K562 (cell line): ENCODE measurements at regions not wholly inside any gene's neighbourhood (a gene's known extent, or its start where the extent isn't known, plus 50 kb on each side); places are given as distances from the start of the nearest gene placed in this dataset.

Source experiments
- ATAC-seq: fragments of 200-7000 bp; cut with Tn5 transposase; 3 replicates; pipeline ENCODE4 v1.9.1; 2020; ENCODE audit warnings: moderate library complexity
- BruUV-seq: library from RNA; stranded (reverse); fragments of 400-500 nt; replicated peaks from 2 replicates; lab custom pipeline; 2021; lab: Mats Ljungman, UMichigan
- CTCF ChIA-PET: fragments of 300-600 bp; formaldehyde crosslinking; extraction: SDS; loops from one replicate; lab custom pipeline; 2021; ENCODE audit warnings: low intra/inter-chr PET ratio; lab: Yijun Ruan, JAX
- POLR2A ChIA-PET: fragments of 300-600, 350-650 bp; sonication (Branson Sonifier 250); formaldehyde crosslinking; extraction: SDS; loops from one replicate; lab custom pipeline; 2021; ENCODE audit warnings: antibody characterized with exemption, inconsistent platforms; lab: Yijun Ruan, JAX
- DNase-seq, 4 experiments: peaks; one replicate each; pipeline versions ENCODE4 v3.0.0 to v3.0.0-alpha.2; 2011 to 2018; ENCODE audit warnings: low spot score in 3 of 4, mixed read lengths in 3 of 4; ENCODE audit errors: extremely low read depth in 1 of 4
- FAIRE-seq: peaks from 2 replicates; lab custom pipeline; 2011; peaks lifted over from hg19 to GRCh38; lab: Jason Lieb, UNC
- H2AFZ ChIP-seq: 2 replicates; pipeline ENCODE4 v1.6.0; 2011; ENCODE audit warnings: low read depth, low read length, control low read depth, inconsistent platforms
- H3K27ac ChIP-seq: fragments of 200-600 bp; 3 replicates; pipeline ENCODE4 v1.8.0; 2011; ENCODE audit warnings: low read depth, mild to moderate bottlenecking, control low read depth, inconsistent platforms, low read length, moderate library complexity, mixed read lengths; ENCODE audit errors: extremely low read depth
- H3K27me3 ChIP-seq, 2 experiments: fragments of 300-600 bp in 1 of 2; 2 replicates in 1 of 2; 3 replicates in 1 of 2; pipeline versions ENCODE4 v1.6.0 to v1.8.0; 2011; ENCODE audit warnings: inconsistent platforms in 2 of 2, low read length in 2 of 2, mild to moderate bottlenecking in 1 of 2, mixed read lengths in 1 of 2, moderate library complexity in 1 of 2; ENCODE audit not compliant: control insufficient read depth in 2 of 2, insufficient read depth in 2 of 2
- H3K36me3 ChIP-seq: fragments of 300-600 bp; 3 replicates; pipeline ENCODE4 v1.8.0; 2011; ENCODE audit warnings: mild to moderate bottlenecking, low read length, inconsistent platforms; ENCODE audit not compliant: control insufficient read depth, insufficient read depth
- H3K4me1 ChIP-seq, 2 experiments: fragments of 200-600 bp in 1 of 2; replicated peaks in 1 of 2; 2 replicates in 1 of 2; 3 replicates in 1 of 2; pipeline versions ENCODE4 v1.5.1 to v1.8.0; 2011; ENCODE audit warnings: inconsistent platforms in 2 of 2, low read length in 2 of 2, mild to moderate bottlenecking in 1 of 2, mixed read lengths in 1 of 2, moderate library complexity in 1 of 2; ENCODE audit not compliant: control insufficient read depth in 2 of 2, insufficient read depth in 2 of 2
- H3K4me2 ChIP-seq: 2 replicates; pipeline ENCODE4 v1.6.1; 2011; ENCODE audit warnings: low read length, control low read depth, inconsistent platforms, mixed read lengths; ENCODE audit not compliant: insufficient read depth
- H3K4me3 ChIP-seq: fragments of 200-600 bp; sonication (generic), shearing (Covaris generic); 2 replicates; pipeline ENCODE4 v1.5.1; 2016; ENCODE audit warnings: control low read depth, inconsistent platforms
- H3K79me2 ChIP-seq: fragments of 200-600 bp; 3 replicates; pipeline ENCODE4 v1.8.0; 2011; ENCODE audit warnings: low read length, inconsistent platforms; ENCODE audit not compliant: control insufficient read depth, insufficient read depth
- H3K9ac ChIP-seq, 2 experiments: 2 replicates each; pipeline versions ENCODE4 v1.6.0 to v1.6.1; 2011; ENCODE audit warnings: low read depth in 2 of 2, low read length in 2 of 2, control low read depth in 1 of 2, inconsistent platforms in 1 of 2, mild to moderate bottlenecking in 1 of 2, mixed read lengths in 1 of 2; ENCODE audit not compliant: insufficient read depth in 1 of 2
- H3K9me1 ChIP-seq: one replicate; pipeline ENCODE4 v1.6.0; 2011; ENCODE audit warnings: inconsistent platforms, mild to moderate bottlenecking, low read length, moderate library complexity; ENCODE audit not compliant: control insufficient read depth, insufficient read depth
- H3K9me3 ChIP-seq: replicated peaks from 2 replicates; pipeline ENCODE4 v1.5.1; 2011; ENCODE audit warnings: low read depth, low read length, inconsistent platforms; ENCODE audit not compliant: control insufficient read depth, insufficient read depth
- H4K20me1 ChIP-seq: replicated peaks from 2 replicates; pipeline ENCODE4 v1.6.1; 2011; ENCODE audit warnings: low read length, inconsistent platforms, mixed read lengths; ENCODE audit not compliant: control insufficient read depth, insufficient read depth
- DNMT1 ChIP-seq: fragments of 450-650 bp; IDR thresholded peaks from 2 replicates; pipeline ENCODE4 v1.6.1; 2016; ENCODE audit warnings: antibody characterized with exemption, mild to moderate bottlenecking
- FOXK2 ChIP-seq, 2 experiments: fragments of 450-650 bp; IDR thresholded peaks in 1 of 2; conservative IDR thresholded peaks in 1 of 2; 2 replicates each; pipeline ENCODE4 v1.6.1; 2016; ENCODE audit warnings: low read depth in 2 of 2, mild to moderate bottlenecking in 1 of 2
- FUS ChIP-seq: fragments of 200-400 bp; formaldehyde crosslinking; optimal IDR thresholded peaks from 2 replicates; pipeline ENCODE3; 2017; ENCODE audit warnings: low read depth, low read length
- MNT ChIP-seq, 2 experiments: fragments of 450-650 bp; conservative IDR thresholded peaks; 2 replicates each; pipeline ENCODE4 v1.6.1; 2017; ENCODE audit warnings: mild to moderate bottlenecking in 2 of 2, moderate library complexity in 2 of 2
- RBM17 ChIP-seq: fragments of 200-400 bp; formaldehyde crosslinking; IDR thresholded peaks from 2 replicates; pipeline ENCODE4 v1.6.1; 2017; ENCODE audit warnings: low read depth, mild to moderate bottlenecking, low read length, borderline replicate concordance
- WGBS: fragments of 100-300 bp; shearing (Covaris generic); methylation state at CpG from one replicate; pipeline ENCODE4 v1.1.6; 2016; ENCODE audit warnings: low coverage, mixed read lengths; ENCODE audit not compliant: insufficient coverage; ENCODE audit errors: missing lambda C conversion rate; 5-methylcytosine and 5-hydroxymethylcytosine counted together
- in situ Hi-C: fragments of 300-500 bp; cut with MboI; formaldehyde crosslinking; loops from 4 replicates; pipeline ENCODE4 v1.15.0; 2018; ENCODE audit warnings: inconsistent platforms, mixed read lengths
- intact Hi-C: fragments of 100-400 bp; cut with micrococcal nuclease; formaldehyde crosslinking; loops from 2 replicates; pipeline ENCODE4 v1.14.2; 2022
- TF ChIP-seq, protein P1 (sequence below): fragments of 450-650 bp; IDR thresholded peaks from 2 replicates; pipeline ENCODE4 v1.7.0; 2016; ENCODE audit warnings: borderline replicate concordance

- no peak for FAIRE-seq
- CTCF ChIA-PET = no interaction called here
- H3K9me3 ChIP-seq = no peaks in the 10 kb centered on the region
- ATAC-seq = no peak
- in situ Hi-C loops = no loop called here
- H3K36me3 ChIP-seq = no peaks in the 10 kb centered on the region
- H2AFZ ChIP-seq = no peak overlapping the region
- no peaks in the 10 kb centered on the region for H3K79me2 ChIP-seq
- H3K9ac ChIP-seq = no peak overlapping the region
- no peaks in the 10 kb centered on the region for H3K9me1 ChIP-seq
- no peak overlapping the region for H3K4me2 ChIP-seq
- TF ChIP-seq FUS (no peak), MNT (conservative IDR thresholded peaks at IDR 0.05) (no peak), DNMT1 (no peak), FOXK2 (conservative IDR thresholded peaks at IDR 0.05 in 1 of 2, IDR thresholded peaks at IDR 0.05 in 1 of 2; ENCODE audit: low read depth in 2 of 2) (no peak), RBM17 (no peak)
- TF ChIP-seq, protein P1, sequence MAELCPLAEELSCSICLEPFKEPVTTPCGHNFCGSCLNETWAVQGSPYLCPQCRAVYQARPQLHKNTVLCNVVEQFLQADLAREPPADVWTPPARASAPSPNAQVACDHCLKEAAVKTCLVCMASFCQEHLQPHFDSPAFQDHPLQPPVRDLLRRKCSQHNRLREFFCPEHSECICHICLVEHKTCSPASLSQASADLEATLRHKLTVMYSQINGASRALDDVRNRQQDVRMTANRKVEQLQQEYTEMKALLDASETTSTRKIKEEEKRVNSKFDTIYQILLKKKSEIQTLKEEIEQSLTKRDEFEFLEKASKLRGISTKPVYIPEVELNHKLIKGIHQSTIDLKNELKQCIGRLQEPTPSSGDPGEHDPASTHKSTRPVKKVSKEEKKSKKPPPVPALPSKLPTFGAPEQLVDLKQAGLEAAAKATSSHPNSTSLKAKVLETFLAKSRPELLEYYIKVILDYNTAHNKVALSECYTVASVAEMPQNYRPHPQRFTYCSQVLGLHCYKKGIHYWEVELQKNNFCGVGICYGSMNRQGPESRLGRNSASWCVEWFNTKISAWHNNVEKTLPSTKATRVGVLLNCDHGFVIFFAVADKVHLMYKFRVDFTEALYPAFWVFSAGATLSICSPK = no peak
- no peak overlapping the region for H3K27ac ChIP-seq
- H3K4me1 ChIP-seq = no peaks in the 10 kb centered on the region
- WGBS = 0% methylated on average over 5 of the region's 5 CpGs
- no peak overlapping the region for H3K4me3 ChIP-seq
- no peak for DNase-seq
- peaks cover 31 to 78% of the 10 kb centered on the region in 2 experiments; a peak in 4 of 5 replicates for H3K27me3 ChIP-seq
- POLR2A ChIA-PET = interaction anchor here (0.6 kb wide), 2 partner anchors 30 to 956 kb away, joined by 3 to 4 read pairs; no protein-coding TSS in a partner anchor
- H4K20me1 ChIP-seq = peaks cover 8% of the 10 kb centered on the region
- intact Hi-C loops = no loop called here
- BruUV-seq = no TSS peak
Measured at GRCh38 chr10:78764436-78764835, 304.3 kb upstream of the ZMIZ1 start.
